ENCODE measurements at regions not wholly inside any gene's neighbourhood (a gene's known extent, or its start where the extent isn't known, plus 50 kb on each side); places are given as distances from the start of the nearest gene placed in this dataset.

DNA sequence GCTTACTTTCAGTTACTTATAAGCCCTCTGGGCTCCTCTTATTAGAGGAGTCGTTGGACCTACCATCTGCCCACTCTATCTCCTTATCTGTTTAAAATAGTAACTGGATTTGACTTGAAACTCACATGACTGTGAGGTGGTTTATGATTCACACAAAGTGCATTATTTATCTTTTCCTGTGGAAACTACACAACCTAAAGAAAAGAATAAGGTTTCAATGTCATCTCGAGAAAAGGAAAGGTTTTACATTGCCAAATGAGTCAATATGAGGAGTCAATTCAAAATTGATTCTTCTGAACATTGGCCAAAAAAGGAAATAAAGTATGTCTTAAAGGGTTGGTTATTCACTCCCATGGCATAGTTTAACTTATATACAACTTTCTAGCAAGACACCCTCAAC lies 225.0 kb upstream of the G2E3 start:
- no peak overlapping the region for H3K4me3 Mint-ChIP-seq
- no peaks in the 10 kb centered on the region for H3K36me3 Mint-ChIP-seq (ENCODE audit: low read depth)
- TF ChIP-seq REST (IDR thresholded peaks at IDR 0.05; ENCODE audit: unreplicated experiment): no peak
- no peak for TF ChIP-seq EZH2 (IDR thresholded peaks at IDR 0.05; ENCODE audit: low read depth, unreplicated experiment)
- TF ChIP-seq CREB1 (CRISPR knock-in tag; IDR thresholded peaks at IDR 0.05; ENCODE audit: low read depth): no peak
- TF ChIP-seq, protein P1, sequence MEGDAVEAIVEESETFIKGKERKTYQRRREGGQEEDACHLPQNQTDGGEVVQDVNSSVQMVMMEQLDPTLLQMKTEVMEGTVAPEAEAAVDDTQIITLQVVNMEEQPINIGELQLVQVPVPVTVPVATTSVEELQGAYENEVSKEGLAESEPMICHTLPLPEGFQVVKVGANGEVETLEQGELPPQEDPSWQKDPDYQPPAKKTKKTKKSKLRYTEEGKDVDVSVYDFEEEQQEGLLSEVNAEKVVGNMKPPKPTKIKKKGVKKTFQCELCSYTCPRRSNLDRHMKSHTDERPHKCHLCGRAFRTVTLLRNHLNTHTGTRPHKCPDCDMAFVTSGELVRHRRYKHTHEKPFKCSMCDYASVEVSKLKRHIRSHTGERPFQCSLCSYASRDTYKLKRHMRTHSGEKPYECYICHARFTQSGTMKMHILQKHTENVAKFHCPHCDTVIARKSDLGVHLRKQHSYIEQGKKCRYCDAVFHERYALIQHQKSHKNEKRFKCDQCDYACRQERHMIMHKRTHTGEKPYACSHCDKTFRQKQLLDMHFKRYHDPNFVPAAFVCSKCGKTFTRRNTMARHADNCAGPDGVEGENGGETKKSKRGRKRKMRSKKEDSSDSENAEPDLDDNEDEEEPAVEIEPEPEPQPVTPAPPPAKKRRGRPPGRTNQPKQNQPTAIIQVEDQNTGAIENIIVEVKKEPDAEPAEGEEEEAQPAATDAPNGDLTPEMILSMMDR (conservative IDR thresholded peaks at IDR 0.05; ENCODE audit: low read depth in 2 of 2): no peak
- TF ChIP-seq, protein P2, sequence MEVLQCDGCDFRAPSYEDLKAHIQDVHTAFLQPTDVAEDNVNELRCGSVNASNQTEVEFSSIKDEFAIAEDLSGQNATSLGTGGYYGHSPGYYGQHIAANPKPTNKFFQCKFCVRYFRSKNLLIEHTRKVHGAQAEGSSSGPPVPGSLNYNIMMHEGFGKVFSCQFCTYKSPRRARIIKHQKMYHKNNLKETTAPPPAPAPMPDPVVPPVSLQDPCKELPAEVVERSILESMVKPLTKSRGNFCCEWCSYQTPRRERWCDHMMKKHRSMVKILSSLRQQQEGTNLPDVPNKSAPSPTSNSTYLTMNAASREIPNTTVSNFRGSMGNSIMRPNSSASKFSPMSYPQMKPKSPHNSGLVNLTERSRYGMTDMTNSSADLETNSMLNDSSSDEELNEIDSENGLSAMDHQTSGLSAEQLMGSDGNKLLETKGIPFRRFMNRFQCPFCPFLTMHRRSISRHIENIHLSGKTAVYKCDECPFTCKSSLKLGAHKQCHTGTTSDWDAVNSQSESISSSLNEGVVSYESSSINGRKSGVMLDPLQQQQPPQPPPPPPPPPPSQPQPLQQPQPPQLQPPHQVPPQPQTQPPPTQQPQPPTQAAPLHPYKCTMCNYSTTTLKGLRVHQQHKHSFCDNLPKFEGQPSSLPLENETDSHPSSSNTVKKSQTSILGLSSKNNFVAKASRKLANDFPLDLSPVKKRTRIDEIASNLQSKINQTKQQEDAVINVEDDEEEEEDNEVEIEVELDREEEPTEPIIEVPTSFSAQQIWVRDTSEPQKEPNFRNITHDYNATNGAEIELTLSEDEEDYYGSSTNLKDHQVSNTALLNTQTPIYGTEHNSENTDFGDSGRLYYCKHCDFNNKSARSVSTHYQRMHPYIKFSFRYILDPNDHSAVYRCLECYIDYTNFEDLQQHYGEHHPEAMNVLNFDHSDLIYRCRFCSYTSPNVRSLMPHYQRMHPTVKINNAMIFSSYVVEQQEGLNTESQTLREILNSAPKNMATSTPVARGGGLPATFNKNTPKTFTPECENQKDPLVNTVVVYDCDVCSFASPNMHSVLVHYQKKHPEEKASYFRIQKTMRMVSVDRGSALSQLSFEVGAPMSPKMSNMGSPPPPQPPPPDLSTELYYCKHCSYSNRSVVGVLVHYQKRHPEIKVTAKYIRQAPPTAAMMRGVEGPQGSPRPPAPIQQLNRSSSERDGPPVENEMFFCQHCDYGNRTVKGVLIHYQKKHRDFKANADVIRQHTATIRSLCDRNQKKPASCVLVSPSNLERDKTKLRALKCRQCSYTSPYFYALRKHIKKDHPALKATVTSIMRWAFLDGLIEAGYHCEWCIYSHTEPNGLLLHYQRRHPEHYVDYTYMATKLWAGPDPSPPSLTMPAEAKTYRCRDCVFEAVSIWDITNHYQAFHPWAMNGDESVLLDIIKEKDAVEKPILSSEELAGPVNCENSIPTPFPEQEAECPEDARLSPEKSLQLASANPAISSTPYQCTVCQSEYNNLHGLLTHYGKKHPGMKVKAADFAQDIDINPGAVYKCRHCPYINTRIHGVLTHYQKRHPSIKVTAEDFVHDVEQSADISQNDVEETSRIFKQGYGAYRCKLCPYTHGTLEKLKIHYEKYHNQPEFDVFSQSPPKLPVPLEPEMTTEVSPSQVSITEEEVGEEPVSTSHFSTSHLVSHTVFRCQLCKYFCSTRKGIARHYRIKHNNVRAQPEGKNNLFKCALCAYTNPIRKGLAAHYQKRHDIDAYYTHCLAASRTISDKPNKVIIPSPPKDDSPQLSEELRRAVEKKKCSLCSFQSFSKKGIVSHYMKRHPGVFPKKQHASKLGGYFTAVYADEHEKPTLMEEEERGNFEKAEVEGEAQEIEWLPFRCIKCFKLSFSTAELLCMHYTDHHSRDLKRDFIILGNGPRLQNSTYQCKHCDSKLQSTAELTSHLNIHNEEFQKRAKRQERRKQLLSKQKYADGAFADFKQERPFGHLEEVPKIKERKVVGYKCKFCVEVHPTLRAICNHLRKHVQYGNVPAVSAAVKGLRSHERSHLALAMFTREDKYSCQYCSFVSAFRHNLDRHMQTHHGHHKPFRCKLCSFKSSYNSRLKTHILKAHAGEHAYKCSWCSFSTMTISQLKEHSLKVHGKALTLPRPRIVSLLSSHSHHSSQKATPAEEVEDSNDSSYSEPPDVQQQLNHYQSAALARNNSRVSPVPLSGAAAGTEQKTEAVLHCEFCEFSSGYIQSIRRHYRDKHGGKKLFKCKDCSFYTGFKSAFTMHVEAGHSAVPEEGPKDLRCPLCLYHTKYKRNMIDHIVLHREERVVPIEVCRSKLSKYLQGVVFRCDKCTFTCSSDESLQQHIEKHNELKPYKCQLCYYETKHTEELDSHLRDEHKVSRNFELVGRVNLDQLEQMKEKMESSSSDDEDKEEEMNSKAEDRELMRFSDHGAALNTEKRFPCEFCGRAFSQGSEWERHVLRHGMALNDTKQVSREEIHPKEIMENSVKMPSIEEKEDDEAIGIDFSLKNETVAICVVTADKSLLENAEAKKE (CRISPR knock-in tag; IDR thresholded peaks at IDR 0.05): no peak
- TF ChIP-seq ZNF331 (CRISPR knock-in tag; IDR thresholded peaks at IDR 0.05; ENCODE audit: low read depth): no peak
- TF ChIP-seq ZNF114 (CRISPR knock-in tag; IDR thresholded peaks at IDR 0.05): no peak
- TF ChIP-seq, protein P3, sequence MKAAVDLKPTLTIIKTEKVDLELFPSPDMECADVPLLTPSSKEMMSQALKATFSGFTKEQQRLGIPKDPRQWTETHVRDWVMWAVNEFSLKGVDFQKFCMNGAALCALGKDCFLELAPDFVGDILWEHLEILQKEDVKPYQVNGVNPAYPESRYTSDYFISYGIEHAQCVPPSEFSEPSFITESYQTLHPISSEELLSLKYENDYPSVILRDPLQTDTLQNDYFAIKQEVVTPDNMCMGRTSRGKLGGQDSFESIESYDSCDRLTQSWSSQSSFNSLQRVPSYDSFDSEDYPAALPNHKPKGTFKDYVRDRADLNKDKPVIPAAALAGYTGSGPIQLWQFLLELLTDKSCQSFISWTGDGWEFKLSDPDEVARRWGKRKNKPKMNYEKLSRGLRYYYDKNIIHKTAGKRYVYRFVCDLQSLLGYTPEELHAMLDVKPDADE (IDR thresholded peaks at IDR 0.05): no peak
- no peak for TF ChIP-seq EZH2phosphoT487 (IDR thresholded peaks at IDR 0.05; ENCODE audit: unreplicated experiment)
- TF ChIP-seq JUNB (IDR thresholded peaks at IDR 0.05; ENCODE audit: unreplicated experiment): no peak
- TF ChIP-seq NANOG (IDR thresholded peaks at IDR 0.05; ENCODE audit: borderline replicate concordance): no peak
- TF ChIP-seq POLR2AphosphoS5 (IDR thresholded peaks at IDR 0.05; ENCODE audit: low read depth): no peak
- TF ChIP-seq STAT1 (IDR thresholded peaks at IDR 0.05; ENCODE audit: unreplicated experiment): no peak
- DNase-seq (ENCODE audit: low spot score) (no peak), ATAC-seq (no peak)
- H3K27me3 Mint-ChIP-seq (ENCODE audit: insufficient read depth, low read depth, poor library complexity): no peaks in the 10 kb centered on the region
- no peaks in the 10 kb centered on the region for H4K20me1 ChIP-seq (replicated peaks; ENCODE audit: insufficient read depth)
- H3K9me2 ChIP-seq (ENCODE audit: insufficient read depth): no peaks in the 10 kb centered on the region
- H2AFZ ChIP-seq: no peak overlapping the region
- no peaks in the 10 kb centered on the region for H3K27me3 ChIP-seq (ENCODE audit: insufficient read depth)
- H3K4me1 Mint-ChIP-seq: 0 out of 3 replicates have a peak, but pooled peaks cover 4% of the 10 kb centered on the region
- peaks cover 7% of the 10 kb centered on the region; the same call in 1 of the 2 replicates for H3K4me1 ChIP-seq (ENCODE audit: insufficient read depth)
- H3K36me3 ChIP-seq (ENCODE audit: insufficient read depth): no peaks in the 10 kb centered on the region
- no peaks in the 10 kb centered on the region for H3F3A ChIP-seq (replicated peaks; ENCODE audit: low read depth)
- no peak overlapping the region for H3K4me2 ChIP-seq
- H3K27ac Mint-ChIP-seq: no peak overlapping the region
- no peak overlapping the region for H3K27ac ChIP-seq (ENCODE audit: low read depth)
- H3K9me3 Mint-ChIP-seq: peaks cover 8% of the 10 kb centered on the region; the same call in 1 of the 3 replicates
- no peak overlapping the region for H3K4me3 ChIP-seq
- no peaks in the 10 kb centered on the region for H3K79me2 ChIP-seq (replicated peaks; ENCODE audit: insufficient read depth)

All from GM23338 (cell line).